ENCODE measurements at regions not wholly inside any gene's neighbourhood (a gene's known extent, or its start where the extent isn't known, plus 50 kb on each side); places are given as distances from the start of the nearest gene placed in this dataset.

DNA sequence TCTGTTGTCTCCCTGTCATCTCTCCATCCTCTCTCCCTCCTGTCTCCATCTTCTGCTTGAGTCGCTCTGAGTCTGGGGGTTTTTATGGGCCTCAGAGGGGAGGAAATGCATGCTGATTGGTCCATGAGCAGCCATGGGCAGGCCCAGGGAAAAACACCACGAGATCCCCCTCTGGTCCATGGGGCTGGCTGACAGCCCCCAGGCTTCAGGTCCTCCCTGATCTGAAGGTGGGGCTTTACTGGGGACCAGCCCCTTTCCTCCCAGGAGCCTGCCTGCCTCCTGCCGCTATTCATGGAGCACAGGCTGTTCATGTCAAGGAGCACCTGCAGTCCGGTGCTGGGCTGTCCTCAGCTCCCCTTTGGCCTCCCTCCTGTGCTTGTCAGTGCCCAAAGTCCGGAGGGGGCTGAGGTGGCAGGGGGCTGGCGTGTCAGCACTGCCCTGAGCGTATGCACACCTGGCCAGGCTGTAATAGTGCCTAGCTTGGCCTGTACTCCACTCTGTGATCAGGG is 59.6 kb upstream of the DLX2 start:
- H3K27me3 ChIP-seq = no peaks in the 10 kb centered on the region
- no peak overlapping the region for H3K27ac ChIP-seq
- no peaks in the 10 kb centered on the region for H4K20me1 ChIP-seq (ENCODE audit: insufficient read depth, poor library complexity, severe bottlenecking)
- H3K4me3 ChIP-seq = no peak overlapping the region
- WGBS (ENCODE audit: low lambda C conversion rate, missing lambda C conversion rate) = 85% methylated on average over 7 of the region's 7 CpGs
- H3K9me3 ChIP-seq (ENCODE audit: low read depth) = peaks cover 4% of the 10 kb centered on the region
- no peak overlapping the region for H2AFZ ChIP-seq
- no peaks in the 10 kb centered on the region for H3K36me3 ChIP-seq (replicated peaks; ENCODE audit: insufficient read depth, low read depth)
- no peak for DNase-seq (ENCODE audit: low spot score)
- H3K79me2 ChIP-seq = no peaks in the 10 kb centered on the region
- no peaks in the 10 kb centered on the region for H3K9me2 ChIP-seq (replicated peaks; ENCODE audit: insufficient read depth)
- H3K4me2 ChIP-seq = no peak overlapping the region
- H3K4me1 ChIP-seq (ENCODE audit: insufficient read depth) = no peaks in the 10 kb centered on the region
- TF ChIP-seq EZH2phosphoT487 (IDR thresholded peaks at IDR 0.05; ENCODE audit: low read depth, severe bottlenecking, unreplicated experiment) (no peak), EZH2 (IDR thresholded peaks at IDR 0.05; ENCODE audit: borderline replicate concordance) (no peak)
- TF ChIP-seq, protein P1, sequence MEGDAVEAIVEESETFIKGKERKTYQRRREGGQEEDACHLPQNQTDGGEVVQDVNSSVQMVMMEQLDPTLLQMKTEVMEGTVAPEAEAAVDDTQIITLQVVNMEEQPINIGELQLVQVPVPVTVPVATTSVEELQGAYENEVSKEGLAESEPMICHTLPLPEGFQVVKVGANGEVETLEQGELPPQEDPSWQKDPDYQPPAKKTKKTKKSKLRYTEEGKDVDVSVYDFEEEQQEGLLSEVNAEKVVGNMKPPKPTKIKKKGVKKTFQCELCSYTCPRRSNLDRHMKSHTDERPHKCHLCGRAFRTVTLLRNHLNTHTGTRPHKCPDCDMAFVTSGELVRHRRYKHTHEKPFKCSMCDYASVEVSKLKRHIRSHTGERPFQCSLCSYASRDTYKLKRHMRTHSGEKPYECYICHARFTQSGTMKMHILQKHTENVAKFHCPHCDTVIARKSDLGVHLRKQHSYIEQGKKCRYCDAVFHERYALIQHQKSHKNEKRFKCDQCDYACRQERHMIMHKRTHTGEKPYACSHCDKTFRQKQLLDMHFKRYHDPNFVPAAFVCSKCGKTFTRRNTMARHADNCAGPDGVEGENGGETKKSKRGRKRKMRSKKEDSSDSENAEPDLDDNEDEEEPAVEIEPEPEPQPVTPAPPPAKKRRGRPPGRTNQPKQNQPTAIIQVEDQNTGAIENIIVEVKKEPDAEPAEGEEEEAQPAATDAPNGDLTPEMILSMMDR (IDR thresholded peaks at IDR 0.05; ENCODE audit: poor library complexity) = no peak

DNA sequence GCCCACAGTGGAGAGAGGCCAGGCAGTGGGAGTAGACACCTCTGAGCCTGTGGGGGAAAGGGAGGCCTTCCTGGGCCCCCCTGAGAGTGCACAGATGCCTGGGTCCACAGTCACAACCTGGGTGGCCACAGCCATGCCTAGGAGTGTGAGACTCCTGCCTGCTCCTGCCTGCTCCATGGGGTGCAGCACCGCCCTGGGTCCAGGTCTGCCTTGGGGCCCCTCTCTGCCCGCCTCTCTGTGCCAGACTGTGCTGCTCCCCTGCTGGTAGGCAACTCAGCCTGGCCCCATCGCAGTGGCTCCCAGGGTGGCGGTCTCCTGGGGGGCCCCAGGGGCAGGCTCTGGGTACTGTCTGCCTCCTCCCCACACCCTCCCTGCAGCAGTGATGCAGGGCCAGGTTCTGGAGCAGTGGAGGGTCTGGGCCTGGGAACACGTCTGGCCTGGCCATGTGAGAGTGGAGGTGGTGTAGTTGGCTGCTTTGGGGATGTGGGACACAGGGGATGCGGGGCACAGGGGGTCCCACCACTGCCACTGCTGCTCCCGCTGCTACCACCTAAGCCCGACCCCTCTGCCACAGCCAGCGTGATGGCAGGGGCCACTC is 60.1 kb upstream of the DLX2 start:
- Histone ChIP-seq H2AFZ (no peak overlapping the region), H3K9me2 (replicated peaks; ENCODE audit: insufficient read depth) (no peaks in the 10 kb centered on the region), H3K79me2 (no peaks in the 10 kb centered on the region), H3K4me2 (no peak overlapping the region), H4K20me1 (ENCODE audit: insufficient read depth, poor library complexity, severe bottlenecking) (no peaks in the 10 kb centered on the region), H3K27ac (no peak overlapping the region), H3K4me1 (ENCODE audit: insufficient read depth) (no peaks in the 10 kb centered on the region), H3K4me3 (no peak overlapping the region), H3K36me3 (replicated peaks; ENCODE audit: insufficient read depth, low read depth) (no peaks in the 10 kb centered on the region), H3K27me3 (no peaks in the 10 kb centered on the region), H3K9me3 (ENCODE audit: low read depth) (peaks cover 4% of the 10 kb centered on the region)
- no peak for DNase-seq (ENCODE audit: low spot score)
- WGBS (ENCODE audit: low lambda C conversion rate, missing lambda C conversion rate) = 97% methylated on average over 9 of the region's 9 CpGs
- TF ChIP-seq, protein P1 (IDR thresholded peaks at IDR 0.05; ENCODE audit: poor library complexity) = no peak
- no peak for TF ChIP-seq EZH2phosphoT487 (IDR thresholded peaks at IDR 0.05; ENCODE audit: low read depth, severe bottlenecking, unreplicated experiment)
- TF ChIP-seq EZH2 (IDR thresholded peaks at IDR 0.05; ENCODE audit: borderline replicate concordance) = no peak

DNA sequence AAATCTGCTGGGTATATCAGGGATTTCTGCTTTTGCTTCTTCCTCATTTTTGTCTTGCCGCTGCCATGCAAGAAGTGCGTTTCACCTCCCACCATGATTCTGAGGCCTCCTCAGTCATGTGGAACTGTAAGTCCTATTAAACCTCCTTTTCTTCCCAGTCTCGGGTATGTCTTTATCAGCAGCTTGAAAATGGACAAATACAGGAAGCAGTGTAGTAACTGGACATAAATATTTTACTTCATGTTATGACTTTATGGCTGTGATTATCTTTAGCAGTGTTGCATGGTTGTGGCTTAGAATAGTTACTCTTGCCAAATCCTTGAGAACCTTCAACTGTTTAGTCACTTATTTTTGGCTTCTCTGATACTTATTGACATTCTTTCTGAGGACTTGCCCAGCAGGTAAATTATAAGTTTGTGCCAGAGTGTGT is 66.2 kb upstream of the DLX2 start:
- Histone ChIP-seq H3K9me2 (replicated peaks; ENCODE audit: insufficient read depth) (no peaks in the 10 kb centered on the region), H3K79me2 (no peaks in the 10 kb centered on the region), H3K27me3 (peaks cover 6% of the 10 kb centered on the region), H3K4me3 (no peak overlapping the region), H3K4me1 (ENCODE audit: insufficient read depth) (no peaks in the 10 kb centered on the region), H3K36me3 (replicated peaks; ENCODE audit: insufficient read depth, low read depth) (no peaks in the 10 kb centered on the region), H3K9me3 (ENCODE audit: low read depth) (no peaks in the 10 kb centered on the region), H3K27ac (no peak overlapping the region), H3K4me2 (no peak overlapping the region), H2AFZ (no peak overlapping the region), H4K20me1 (ENCODE audit: insufficient read depth, poor library complexity, severe bottlenecking) (no peaks in the 10 kb centered on the region)
- no peak for DNase-seq (ENCODE audit: low spot score)
- no peak for TF ChIP-seq EZH2phosphoT487 (IDR thresholded peaks at IDR 0.05; ENCODE audit: low read depth, severe bottlenecking, unreplicated experiment)
- no peak for TF ChIP-seq EZH2 (IDR thresholded peaks at IDR 0.05; ENCODE audit: borderline replicate concordance)
- TF ChIP-seq, protein P1 (IDR thresholded peaks at IDR 0.05; ENCODE audit: poor library complexity) = no peak
- 64% methylated on average over 3 of the region's 3 CpGs for WGBS (ENCODE audit: low lambda C conversion rate, missing lambda C conversion rate)
